ENCODE measurements at regions not wholly inside any gene's neighbourhood (a gene's known extent, or its start where the extent isn't known, plus 50 kb on each side); places are given as distances from the start of the nearest gene placed in this dataset.

- BruUV-seq (replicated peaks): no TSS peak
Observed at GRCh38 chr15:34657469-34658127, 74.1 kb upstream of the GOLGA8B start.

More at GRCh38 chr15:34657469-34658127, 74.1 kb upstream of the GOLGA8B start:
- no peak overlapping the region for H3K4me2 ChIP-seq (ENCODE audit: insufficient read depth, low read length)
- H3K4me1 ChIP-seq (ENCODE audit: control insufficient read depth, extremely low read depth, insufficient read depth, low read length): peaks cover 4% of the 10 kb centered on the region
- intact Hi-C loops (cut with micrococcal nuclease) (no loop called here), dilution Hi-C loops (cut with MboI; ENCODE audit: extremely low pct_ligation_motif_present, low sequenced_read_pairs) (no loop called here)
- H3K9me3 ChIP-seq (replicated peaks; ENCODE audit: control insufficient read depth, insufficient read depth, low read length): no peaks in the 10 kb centered on the region
- no peaks in the 10 kb centered on the region for H4K20me1 ChIP-seq (replicated peaks; ENCODE audit: control insufficient read depth, extremely low read depth, insufficient read depth, low read length)
- no peaks in the 10 kb centered on the region for H3K36me3 ChIP-seq (ENCODE audit: control insufficient read depth in 2 of 2, extremely low read depth in 1 of 2, insufficient read depth in 2 of 2, low read length in 2 of 2)
- FAIRE-seq (no peak), DNase-seq (ENCODE audit: low read depth, low spot score) (no peak)
- ChIA-PET CTCF (no interaction called here), POLR2A (no interaction called here)
- H3K79me2 ChIP-seq (ENCODE audit: control insufficient read depth, insufficient read depth, low read length): no peaks in the 10 kb centered on the region
- H3K9ac ChIP-seq (replicated peaks; ENCODE audit: extremely low read depth, insufficient read depth, low read length): no peak overlapping the region
- no peak overlapping the region for H2AFZ ChIP-seq (ENCODE audit: low read depth, low read length)
- no peaks in the 10 kb centered on the region for H3K9me1 ChIP-seq (replicated peaks; ENCODE audit: control insufficient read depth, extremely low read depth, insufficient read depth, low read length)
- no peak overlapping the region for H3K4me3 ChIP-seq (replicated peaks in 1 of 3; ENCODE audit: insufficient read depth in 1 of 3, low read depth in 1 of 3, low read length in 3 of 3)
- TF ChIP-seq EZH2 (IDR thresholded peaks at IDR 0.05; ENCODE audit: borderline replicate concordance, low read depth, low read length, severe bottlenecking) (no peak), GATA2 (IDR thresholded peaks at IDR 0.05; ENCODE audit: insufficient read depth, insufficient read length, low read depth, low read length) (no peak), POLR2AphosphoS5 (IDR thresholded peaks at IDR 0.05; ENCODE audit: insufficient read depth, low read depth, low read length) (no peak), JUN (IDR thresholded peaks at IDR 0.05; ENCODE audit: borderline replicate concordance, insufficient read depth, insufficient read length, low read depth) (no peak), FOS (IDR thresholded peaks at IDR 0.05; ENCODE audit: borderline replicate concordance, insufficient read depth, low read length) (no peak), POLR2A (IDR thresholded peaks at IDR 0.05; ENCODE audit: low read depth, low read length) (no peak), MYC (IDR thresholded peaks at IDR 0.05; ENCODE audit: low read depth, low read length) (no peak), CTCF (IDR thresholded peaks at IDR 0.05; ENCODE audit: extremely low read depth in 1 of 2, insufficient read depth in 1 of 2, low read depth in 1 of 2, low read length in 2 of 2) (no peak), MAX (IDR thresholded peaks at IDR 0.05; ENCODE audit: insufficient read depth, insufficient read length) (no peak)
- H3K27ac ChIP-seq (ENCODE audit: insufficient read depth, low read depth, low read length): no peak overlapping the region
- no peaks in the 10 kb centered on the region for H3K27me3 ChIP-seq (ENCODE audit: control insufficient read depth in 2 of 2, insufficient read depth in 2 of 2, low read length in 2 of 2)
